ENCODE measurements at regions not wholly inside any gene's neighbourhood (a gene's known extent, or its start where the extent isn't known, plus 50 kb on each side); places are given as distances from the start of the nearest gene placed in this dataset.

GRCh38 chr12:4011597-4011996, 138.4 kb upstream of the PARP11 start:
- TF ChIP-seq POLR2AphosphoS5 (IDR thresholded peaks at IDR 0.05; ENCODE audit: low read depth) (no peak), CTCF (conservative IDR thresholded peaks at IDR 0.05; ENCODE audit: low read depth in 2 of 2) (no peak), REST (IDR thresholded peaks at IDR 0.05; ENCODE audit: unreplicated experiment) (no peak), JUNB (IDR thresholded peaks at IDR 0.05; ENCODE audit: unreplicated experiment) (no peak), EZH2 (IDR thresholded peaks at IDR 0.05; ENCODE audit: low read depth, unreplicated experiment) (no peak), EZH2phosphoT487 (IDR thresholded peaks at IDR 0.05; ENCODE audit: unreplicated experiment) (no peak), CREB1 (CRISPR knock-in tag; IDR thresholded peaks at IDR 0.05; ENCODE audit: low read depth) (no peak), ZNF462 (CRISPR knock-in tag; IDR thresholded peaks at IDR 0.05) (no peak), NANOG (IDR thresholded peaks at IDR 0.05; ENCODE audit: borderline replicate concordance) (no peak), STAT1 (IDR thresholded peaks at IDR 0.05; ENCODE audit: unreplicated experiment) (no peak), ZNF114 (CRISPR knock-in tag; IDR thresholded peaks at IDR 0.05) (no peak), ZNF331 (CRISPR knock-in tag; IDR thresholded peaks at IDR 0.05; ENCODE audit: low read depth) (no peak), ETS1 (IDR thresholded peaks at IDR 0.05) (no peak)

Measured in GM23338 (cell line).